Effector memory CD4-positive, alpha-beta T cell (primary cell): ENCODE measurements at regions not wholly inside any gene's neighbourhood (a gene's known extent, or its start where the extent isn't known, plus 50 kb on each side); places are given as distances from the start of the nearest gene placed in this dataset.

Experiments
- DNase-seq, 3 donors: peaks; one replicate each; pipeline ENCODE4 v3.0.0-alpha.2; 2020
- H3K27ac ChIP-seq: 2 replicates; pipeline ENCODE4 v1.7.0; 2013; ENCODE audit warnings: mild to moderate bottlenecking, low read length, moderate library complexity; ENCODE audit not compliant: insufficient read depth, poor library complexity, severe bottlenecking
- H3K27me3 ChIP-seq: replicated peaks from 2 replicates; pipeline ENCODE4 v1.7.0; 2013; ENCODE audit warnings: mild to moderate bottlenecking, low read length; ENCODE audit not compliant: insufficient read depth, control insufficient read depth, poor library complexity, severe bottlenecking
- H3K36me3 ChIP-seq: 2 replicates; pipeline ENCODE4 v1.7.0; 2013; ENCODE audit warnings: mild to moderate bottlenecking, low read length, moderate library complexity; ENCODE audit not compliant: control insufficient read depth, insufficient read depth
- H3K4me1 ChIP-seq: 2 replicates; pipeline ENCODE4 v1.7.0; 2013; ENCODE audit warnings: low read length, mild to moderate bottlenecking; ENCODE audit not compliant: control insufficient read depth, insufficient read depth, poor library complexity, severe bottlenecking
- H3K4me3 ChIP-seq: 2 replicates; pipeline ENCODE4 v1.7.0; 2013; ENCODE audit warnings: low read length, low read depth, mild to moderate bottlenecking; ENCODE audit not compliant: insufficient read depth, poor library complexity, severe bottlenecking
- H3K9me3 ChIP-seq: 2 replicates; pipeline ENCODE4 v1.7.0; 2013; ENCODE audit warnings: mild to moderate bottlenecking, low read length, moderate library complexity; ENCODE audit not compliant: control insufficient read depth

DNA sequence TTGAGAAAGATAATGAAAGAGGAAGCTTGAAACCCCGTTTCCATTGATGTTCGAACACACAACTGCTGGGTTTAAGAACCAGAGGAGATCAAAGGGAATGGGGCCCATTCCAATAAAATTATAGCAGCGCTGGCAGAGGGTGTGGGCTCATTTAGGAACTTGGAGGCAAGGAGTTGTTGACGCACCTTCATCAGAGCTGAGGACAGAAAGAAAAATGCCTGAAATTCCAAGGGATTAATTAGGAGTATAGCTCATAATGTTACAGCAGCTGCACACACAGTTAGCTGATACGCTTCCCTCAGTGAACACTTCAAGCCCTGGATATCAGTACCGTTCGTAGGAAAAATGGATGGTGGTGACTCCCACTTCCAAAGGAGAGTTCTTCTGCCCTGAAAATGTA, 127.2 kb downstream of the AXIN2 start:
- no peak overlapping the region for H3K4me3 ChIP-seq
- DNase-seq = no peak
- no peak overlapping the region for H3K27ac ChIP-seq
- no peaks in the 10 kb centered on the region for H3K27me3 ChIP-seq
- H3K4me1 ChIP-seq = peaks cover 3% of the 10 kb centered on the region
- H3K9me3 ChIP-seq = no peaks in the 10 kb centered on the region
- no peaks in the 10 kb centered on the region for H3K36me3 ChIP-seq

DNA sequence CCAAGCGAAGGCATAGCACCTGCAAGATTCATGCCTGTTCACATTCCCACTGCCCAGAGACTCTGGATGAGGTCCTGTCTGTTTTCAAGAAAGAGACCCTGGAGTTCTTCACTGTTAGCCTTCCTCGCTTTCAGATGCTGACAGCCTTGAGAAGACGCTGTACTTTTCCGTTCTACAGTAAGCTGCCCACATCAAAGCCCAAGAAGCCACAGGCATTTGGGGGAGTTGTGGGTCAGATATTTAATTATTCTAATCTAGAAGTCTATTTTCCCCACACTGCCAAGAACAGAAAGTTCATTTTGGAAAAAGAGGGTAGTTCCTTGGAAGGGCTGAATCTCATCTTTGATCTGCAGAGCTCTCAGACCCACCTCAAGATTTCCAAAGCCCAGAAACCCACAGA, 127.9 kb downstream of the AXIN2 start:
- Histone ChIP-seq H3K36me3 (no peaks in the 10 kb centered on the region), H3K27ac (no peak overlapping the region), H3K4me1 (peaks cover 3% of the 10 kb centered on the region), H3K9me3 (no peaks in the 10 kb centered on the region), H3K27me3 (no peaks in the 10 kb centered on the region), H3K4me3 (peak overlapping the region; percentile 11)
- DNase-seq = no peak

DNA sequence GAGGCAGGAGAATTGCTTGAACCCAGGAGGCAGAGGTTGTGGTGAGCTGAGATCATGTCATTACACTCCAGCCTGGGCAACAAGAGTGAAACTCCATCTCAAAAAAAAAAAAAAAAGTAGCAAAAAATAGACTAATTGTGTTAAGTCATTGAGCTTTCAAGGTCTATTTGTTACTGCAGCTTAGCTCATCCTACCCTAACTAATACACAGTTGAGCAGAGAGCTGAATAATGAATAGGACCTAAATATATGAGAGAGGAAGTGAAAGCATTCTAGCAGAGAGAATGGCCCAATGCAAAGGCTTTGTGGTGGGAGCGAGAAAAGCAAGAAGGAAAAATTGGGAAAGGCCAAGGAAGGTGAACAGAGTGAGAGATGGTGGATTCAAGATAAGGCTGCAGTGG, 128.3 kb downstream of the AXIN2 start:
- DNase-seq = no peak
- Histone ChIP-seq H3K36me3 (no peaks in the 10 kb centered on the region), H3K27ac (no peak overlapping the region), H3K27me3 (no peaks in the 10 kb centered on the region), H3K4me3 (no peak overlapping the region), H3K9me3 (no peaks in the 10 kb centered on the region), H3K4me1 (peaks cover 3% of the 10 kb centered on the region)

DNA sequence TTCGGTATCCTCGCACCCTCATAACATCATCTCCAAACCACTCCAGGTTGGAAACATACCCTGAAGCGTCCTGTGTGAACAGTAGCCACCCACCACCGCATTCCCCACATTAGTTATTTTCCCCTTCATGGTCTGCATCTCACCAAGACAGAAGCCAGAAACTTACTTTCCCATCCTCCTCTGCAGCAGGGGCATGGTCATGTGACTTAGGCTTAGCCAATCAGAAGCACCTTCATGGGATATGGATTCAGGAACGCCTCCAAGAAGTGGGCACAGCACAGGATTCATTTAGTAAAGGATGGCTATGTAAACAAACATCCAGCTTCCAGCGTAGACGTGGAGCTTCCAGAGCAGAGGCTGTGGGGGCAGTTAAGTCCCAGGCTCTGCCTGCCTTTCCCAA, 130.3 kb downstream of the AXIN2 start:
- H3K36me3 ChIP-seq = no peaks in the 10 kb centered on the region
- H3K4me3 ChIP-seq = no peak overlapping the region
- H3K4me1 ChIP-seq = peaks cover 3% of the 10 kb centered on the region
- no peak overlapping the region for H3K27ac ChIP-seq
- H3K27me3 ChIP-seq = no peaks in the 10 kb centered on the region
- no peak for DNase-seq
- H3K9me3 ChIP-seq = no peaks in the 10 kb centered on the region

DNA sequence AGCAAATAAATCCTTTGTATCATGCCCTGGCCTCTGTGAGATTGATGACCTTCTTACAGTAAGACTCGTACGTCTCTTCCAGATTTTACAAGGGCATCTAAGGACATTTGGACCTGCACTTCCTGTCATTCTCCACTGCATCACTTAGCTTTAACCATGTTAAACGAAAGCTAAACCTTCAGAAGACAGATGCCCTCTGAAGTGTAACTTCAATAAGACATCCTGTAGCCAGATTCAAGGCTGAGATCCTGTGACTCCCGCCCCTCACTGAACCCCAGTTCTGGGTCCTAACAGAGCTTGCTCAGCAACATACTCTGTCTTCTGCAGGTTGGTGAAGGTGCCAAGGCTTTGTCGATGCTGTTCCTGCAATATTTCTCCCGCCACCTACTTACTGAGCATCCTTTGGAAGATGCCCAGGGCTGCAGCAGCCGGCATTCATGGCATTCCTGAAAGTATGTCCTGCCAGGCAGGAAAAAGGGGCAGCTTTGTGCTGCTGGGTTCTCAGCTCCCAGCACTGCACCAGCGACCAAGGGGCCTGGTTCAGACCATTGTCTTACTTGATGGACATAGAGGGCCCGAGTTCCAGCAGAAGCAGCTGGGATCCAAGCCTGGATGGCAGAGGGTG, 131.1 kb downstream of the AXIN2 start:
- Histone ChIP-seq H3K27me3 (no peaks in the 10 kb centered on the region), H3K9me3 (no peaks in the 10 kb centered on the region), H3K4me1 (peaks cover 3% of the 10 kb centered on the region), H3K27ac (no peak overlapping the region), H3K36me3 (no peaks in the 10 kb centered on the region), H3K4me3 (no peak overlapping the region)
- no peak for DNase-seq

DNA sequence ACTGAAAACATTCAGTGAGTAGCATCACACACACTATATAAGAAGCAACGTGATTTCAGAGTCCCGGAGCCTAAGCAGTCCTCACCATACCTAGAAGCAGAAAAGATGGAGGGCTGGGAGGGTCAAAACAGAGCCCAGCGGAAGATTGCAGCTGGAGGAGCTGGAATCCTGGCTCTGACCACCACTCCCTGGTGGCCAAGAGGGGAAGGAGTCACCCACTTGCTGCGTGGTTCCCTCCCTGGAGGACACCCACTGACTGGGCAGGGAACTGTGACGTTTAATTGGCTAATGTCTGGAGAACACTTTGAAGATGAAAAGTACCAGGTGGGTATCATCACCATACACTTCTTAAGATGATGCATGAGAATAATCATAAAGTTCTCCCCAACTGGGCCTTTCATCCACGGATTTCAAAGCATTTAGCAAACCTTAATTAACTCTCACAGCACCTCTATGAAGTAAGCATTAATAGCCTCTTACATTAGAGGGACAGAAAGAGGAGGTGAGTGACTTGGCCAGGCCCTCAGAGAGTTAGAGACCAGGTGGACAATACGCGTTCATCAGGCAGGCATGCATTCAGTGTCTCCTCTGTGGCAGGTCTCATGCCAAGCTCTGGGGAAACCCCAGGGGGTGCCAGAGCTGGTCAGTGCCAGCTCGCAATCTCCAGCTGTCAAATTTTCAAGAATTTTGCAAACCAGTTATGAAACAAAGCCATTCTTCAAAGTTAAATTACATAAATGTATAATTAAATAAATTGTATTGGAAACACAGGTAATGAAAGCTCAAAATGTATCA, 137.9 kb downstream of the AXIN2 start:
- no peaks in the 10 kb centered on the region for H3K9me3 ChIP-seq
- H3K4me1 ChIP-seq = no peaks in the 10 kb centered on the region
- H3K36me3 ChIP-seq = no peaks in the 10 kb centered on the region
- H3K4me3 ChIP-seq = no peak overlapping the region
- H3K27ac ChIP-seq = no peak overlapping the region
- H3K27me3 ChIP-seq = no peaks in the 10 kb centered on the region
- DNase-seq = no peak

DNA sequence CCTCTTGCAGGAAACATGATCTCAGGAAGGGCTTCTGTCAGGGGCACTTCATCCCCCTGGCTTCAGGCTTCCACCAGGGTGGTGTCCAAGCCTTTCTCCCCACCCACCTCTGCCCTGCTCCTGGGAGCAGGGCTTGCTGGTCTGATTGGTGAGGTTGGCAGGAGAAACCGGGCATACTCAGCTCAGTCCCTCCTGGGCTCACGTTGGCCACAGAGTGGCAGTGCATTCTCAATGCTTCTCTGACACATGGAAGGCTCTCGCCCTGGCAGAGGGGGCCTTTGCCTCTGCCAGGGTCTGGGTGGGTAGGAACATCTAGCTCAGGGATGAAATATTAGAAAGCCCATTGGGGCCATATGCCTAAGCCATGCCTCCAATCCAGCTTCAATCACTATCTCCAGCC, 142.8 kb downstream of the AXIN2 start:
- no peak overlapping the region for H3K27ac ChIP-seq
- no peaks in the 10 kb centered on the region for H3K9me3 ChIP-seq
- no peaks in the 10 kb centered on the region for H3K36me3 ChIP-seq
- DNase-seq = no peak
- H3K4me3 ChIP-seq = no peak overlapping the region
- peaks cover 3% of the 10 kb centered on the region for H3K27me3 ChIP-seq
- H3K4me1 ChIP-seq = no peaks in the 10 kb centered on the region

DNA sequence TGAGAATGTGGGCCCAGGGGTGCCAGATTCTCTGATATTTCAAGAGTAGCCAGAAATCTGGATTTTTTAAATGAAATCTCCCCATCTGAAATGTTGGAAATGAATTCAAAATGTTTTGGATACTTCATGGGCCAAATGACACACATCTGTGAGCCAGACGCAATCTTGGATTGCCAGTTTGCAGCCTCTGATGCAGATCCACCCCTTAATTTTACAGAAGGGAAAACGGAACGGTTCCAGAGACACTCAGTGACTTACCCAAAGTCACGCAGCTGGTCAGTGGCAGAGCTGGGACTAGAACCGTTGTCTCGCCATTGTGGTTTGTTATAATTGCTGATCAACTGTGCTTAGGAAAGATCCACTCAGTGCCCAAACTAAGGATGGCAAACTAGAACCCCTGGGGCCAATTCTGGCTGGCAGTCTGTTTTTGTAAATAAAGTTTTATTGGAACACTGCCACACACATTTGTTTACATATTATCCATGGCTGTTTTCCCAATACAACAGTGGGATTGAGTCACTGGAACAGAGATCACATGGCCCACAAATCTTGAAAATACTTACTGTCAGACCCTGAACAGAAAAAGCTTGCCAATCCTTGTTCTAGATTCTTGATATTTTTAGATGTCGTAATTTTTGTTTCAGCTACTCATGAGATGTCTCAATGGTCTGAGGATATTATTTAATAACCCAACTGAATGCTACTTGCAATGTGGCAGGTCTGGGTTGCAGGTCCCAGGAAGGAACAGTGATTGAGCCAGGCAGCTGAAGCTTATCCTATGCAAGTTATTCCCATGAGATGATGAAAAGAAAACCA, 143.8 kb downstream of the AXIN2 start:
- Histone ChIP-seq H3K4me1 (no peaks in the 10 kb centered on the region), H3K9me3 (no peaks in the 10 kb centered on the region), H3K36me3 (no peaks in the 10 kb centered on the region), H3K27me3 (peaks cover 3% of the 10 kb centered on the region), H3K27ac (no peak overlapping the region), H3K4me3 (no peak overlapping the region)
- DNase-seq = no peak

DNA sequence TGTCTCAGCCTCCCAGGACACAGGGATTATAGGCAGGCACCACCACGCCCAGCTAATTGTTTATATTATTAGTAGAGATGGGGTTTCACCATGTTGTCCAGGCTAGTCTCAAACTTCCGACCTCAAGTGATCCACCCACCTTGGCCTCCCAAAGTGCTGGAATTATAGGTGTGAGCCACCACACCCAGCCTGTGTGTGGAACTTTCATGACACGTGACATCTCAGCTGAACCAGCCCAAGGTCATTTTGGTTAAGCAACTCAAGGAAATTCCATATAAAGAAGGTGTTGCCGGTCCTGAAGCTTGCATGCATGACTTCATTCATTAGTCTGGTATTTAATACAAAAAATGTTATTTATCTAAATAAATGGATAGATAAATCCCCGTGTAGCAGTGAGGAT, 145.5 kb downstream of the AXIN2 start:
- no peak for DNase-seq
- no peaks in the 10 kb centered on the region for H3K9me3 ChIP-seq
- no peaks in the 10 kb centered on the region for H3K36me3 ChIP-seq

DNA sequence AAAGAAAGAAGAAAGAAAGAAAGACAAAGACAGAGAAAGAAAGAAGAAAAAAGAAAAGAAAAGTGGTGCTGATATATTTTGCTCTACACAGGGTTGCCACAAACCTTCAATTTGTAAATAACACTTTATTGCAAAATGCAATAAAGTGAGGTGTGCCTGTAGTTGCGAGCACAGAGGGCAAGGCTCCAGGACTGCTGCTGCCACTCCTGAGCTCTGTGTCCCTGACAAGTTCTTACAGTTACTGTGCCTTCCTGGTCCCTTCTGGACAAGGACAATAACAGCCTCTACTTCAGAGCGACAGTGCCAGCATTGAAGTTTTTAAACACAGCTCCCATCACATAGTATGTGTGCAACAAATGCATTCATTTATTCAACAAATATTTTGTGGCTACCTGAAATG, 148.1 kb downstream of the AXIN2 start:
- no peak overlapping the region for H3K27ac ChIP-seq
- DNase-seq = no peak

More for the DNA sequence above, 145.5 kb downstream of the AXIN2 start:
- H3K27ac ChIP-seq = no peak overlapping the region
- H3K4me1 ChIP-seq = no peaks in the 10 kb centered on the region
- H3K27me3 ChIP-seq = peaks cover 3% of the 10 kb centered on the region
- H3K4me3 ChIP-seq = no peak overlapping the region

More for the DNA sequence above, 148.1 kb downstream of the AXIN2 start:
- Histone ChIP-seq H3K4me1 (no peaks in the 10 kb centered on the region), H3K4me3 (no peak overlapping the region), H3K9me3 (no peaks in the 10 kb centered on the region), H3K27me3 (peaks cover 3% of the 10 kb centered on the region), H3K36me3 (no peaks in the 10 kb centered on the region)
